HL-60 (cell line): ENCODE measurements at regions not wholly inside any gene's neighbourhood (a gene's known extent, or its start where the extent isn't known, plus 50 kb on each side); places are given as distances from the start of the nearest gene placed in this dataset.

ENCODE experiments used
- GABPA ChIP-seq: IDR thresholded peaks from 2 replicates; pipeline ENCODE4 v1.6.1; 2012; ENCODE audit warnings: low read depth
- POLR2AphosphoS5 ChIP-seq: IDR thresholded peaks from 2 replicates; pipeline ENCODE4 v1.6.1; 2012; ENCODE audit warnings: low read depth
- SPI1 ChIP-seq: IDR thresholded peaks from 2 replicates; pipeline ENCODE4 v1.6.1; 2012; ENCODE audit warnings: low read depth, mild to moderate bottlenecking, borderline replicate concordance
- TF ChIP-seq, protein P1 (sequence below): IDR thresholded peaks from one replicate; pipeline ENCODE4 v1.5.1; 2011; ENCODE audit warnings: low read length, control low read depth, inconsistent platforms; ENCODE audit not compliant: insufficient read depth
- TF ChIP-seq, protein P2 (sequence below): IDR thresholded peaks from 2 replicates; pipeline ENCODE4 v1.6.1; 2012; ENCODE audit warnings: low read depth; ENCODE audit not compliant: insufficient replicate concordance

GRCh38 chrX:95071621-95072020 lies 1397.6 kb downstream of the FAM133A start:
- TF ChIP-seq, protein P1, sequence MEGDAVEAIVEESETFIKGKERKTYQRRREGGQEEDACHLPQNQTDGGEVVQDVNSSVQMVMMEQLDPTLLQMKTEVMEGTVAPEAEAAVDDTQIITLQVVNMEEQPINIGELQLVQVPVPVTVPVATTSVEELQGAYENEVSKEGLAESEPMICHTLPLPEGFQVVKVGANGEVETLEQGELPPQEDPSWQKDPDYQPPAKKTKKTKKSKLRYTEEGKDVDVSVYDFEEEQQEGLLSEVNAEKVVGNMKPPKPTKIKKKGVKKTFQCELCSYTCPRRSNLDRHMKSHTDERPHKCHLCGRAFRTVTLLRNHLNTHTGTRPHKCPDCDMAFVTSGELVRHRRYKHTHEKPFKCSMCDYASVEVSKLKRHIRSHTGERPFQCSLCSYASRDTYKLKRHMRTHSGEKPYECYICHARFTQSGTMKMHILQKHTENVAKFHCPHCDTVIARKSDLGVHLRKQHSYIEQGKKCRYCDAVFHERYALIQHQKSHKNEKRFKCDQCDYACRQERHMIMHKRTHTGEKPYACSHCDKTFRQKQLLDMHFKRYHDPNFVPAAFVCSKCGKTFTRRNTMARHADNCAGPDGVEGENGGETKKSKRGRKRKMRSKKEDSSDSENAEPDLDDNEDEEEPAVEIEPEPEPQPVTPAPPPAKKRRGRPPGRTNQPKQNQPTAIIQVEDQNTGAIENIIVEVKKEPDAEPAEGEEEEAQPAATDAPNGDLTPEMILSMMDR, result no peak
- TF ChIP-seq, protein P2, sequence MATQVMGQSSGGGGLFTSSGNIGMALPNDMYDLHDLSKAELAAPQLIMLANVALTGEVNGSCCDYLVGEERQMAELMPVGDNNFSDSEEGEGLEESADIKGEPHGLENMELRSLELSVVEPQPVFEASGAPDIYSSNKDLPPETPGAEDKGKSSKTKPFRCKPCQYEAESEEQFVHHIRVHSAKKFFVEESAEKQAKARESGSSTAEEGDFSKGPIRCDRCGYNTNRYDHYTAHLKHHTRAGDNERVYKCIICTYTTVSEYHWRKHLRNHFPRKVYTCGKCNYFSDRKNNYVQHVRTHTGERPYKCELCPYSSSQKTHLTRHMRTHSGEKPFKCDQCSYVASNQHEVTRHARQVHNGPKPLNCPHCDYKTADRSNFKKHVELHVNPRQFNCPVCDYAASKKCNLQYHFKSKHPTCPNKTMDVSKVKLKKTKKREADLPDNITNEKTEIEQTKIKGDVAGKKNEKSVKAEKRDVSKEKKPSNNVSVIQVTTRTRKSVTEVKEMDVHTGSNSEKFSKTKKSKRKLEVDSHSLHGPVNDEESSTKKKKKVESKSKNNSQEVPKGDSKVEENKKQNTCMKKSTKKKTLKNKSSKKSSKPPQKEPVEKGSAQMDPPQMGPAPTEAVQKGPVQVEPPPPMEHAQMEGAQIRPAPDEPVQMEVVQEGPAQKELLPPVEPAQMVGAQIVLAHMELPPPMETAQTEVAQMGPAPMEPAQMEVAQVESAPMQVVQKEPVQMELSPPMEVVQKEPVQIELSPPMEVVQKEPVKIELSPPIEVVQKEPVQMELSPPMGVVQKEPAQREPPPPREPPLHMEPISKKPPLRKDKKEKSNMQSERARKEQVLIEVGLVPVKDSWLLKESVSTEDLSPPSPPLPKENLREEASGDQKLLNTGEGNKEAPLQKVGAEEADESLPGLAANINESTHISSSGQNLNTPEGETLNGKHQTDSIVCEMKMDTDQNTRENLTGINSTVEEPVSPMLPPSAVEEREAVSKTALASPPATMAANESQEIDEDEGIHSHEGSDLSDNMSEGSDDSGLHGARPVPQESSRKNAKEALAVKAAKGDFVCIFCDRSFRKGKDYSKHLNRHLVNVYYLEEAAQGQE, result no peak
- TF ChIP-seq POLR2AphosphoS5, result no peak
- no peak for TF ChIP-seq GABPA
- TF ChIP-seq SPI1, result no peak
